Ecto neural progenitor cell (in vitro differentiated cells): ENCODE measurements at regions not wholly inside any gene's neighbourhood (a gene's known extent, or its start where the extent isn't known, plus 50 kb on each side); places are given as distances from the start of the nearest gene placed in this dataset.
"Not testable (repeated sequence)": the region's sequence is repeated elsewhere in the genome, so short reads cannot be mapped to it uniquely, and the experiment has no call there.

Source experiments
- DNase-seq: peaks from one replicate; pipeline ENCODE4 v3.0.0-alpha.2; 2018; ENCODE audit warnings: low spot score

DNA sequence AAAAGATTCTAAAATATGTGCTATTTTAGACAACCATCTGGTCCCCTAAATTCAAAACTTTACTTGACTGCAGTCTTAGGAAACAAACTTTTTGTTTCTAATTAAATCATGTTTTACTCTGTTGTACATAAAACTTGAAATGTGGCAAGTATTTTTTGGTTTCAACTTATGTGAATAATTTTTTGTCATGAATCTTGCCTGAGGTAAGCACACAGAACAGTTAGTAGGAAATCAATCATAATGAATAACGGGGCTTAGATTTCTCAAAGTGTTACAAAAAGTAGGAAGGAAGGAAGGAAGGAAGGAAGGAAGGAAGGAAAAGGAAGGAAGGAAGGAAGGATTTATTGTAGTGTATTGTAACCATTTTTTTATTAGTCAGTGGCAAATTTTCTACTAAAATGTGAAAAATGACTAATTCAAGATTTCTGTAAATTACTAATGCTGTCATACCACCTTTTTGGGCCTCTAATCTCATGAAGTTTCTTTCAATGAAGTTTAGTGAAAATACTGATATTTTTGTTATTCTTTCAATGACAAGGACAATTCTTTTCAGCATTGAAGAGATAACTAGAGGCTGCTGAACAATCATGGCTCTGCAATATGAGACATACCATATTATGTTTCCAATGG, 1689.2 kb downstream of the OTOL1 start:
- DNase-seq: no peak

DNA sequence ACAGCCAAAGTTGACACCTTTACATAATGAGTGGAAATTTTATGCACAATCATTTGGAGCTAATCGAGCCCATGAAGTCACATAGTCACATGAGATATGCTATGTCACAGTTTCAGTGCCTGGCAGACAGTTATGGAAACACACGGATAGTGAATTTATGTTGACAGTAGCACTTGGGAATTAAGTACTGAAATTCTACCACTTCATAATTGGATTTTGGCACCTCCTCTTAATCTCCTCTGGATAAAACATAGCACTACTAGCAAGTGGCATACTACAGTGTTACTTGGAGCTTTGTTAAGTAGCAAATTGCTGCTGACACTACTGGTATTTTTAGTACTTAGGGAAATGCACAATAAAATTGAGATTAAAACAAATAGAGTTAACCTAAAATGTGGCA, 1679.4 kb downstream of the OTOL1 start:
- DNase-seq: no peak

DNA sequence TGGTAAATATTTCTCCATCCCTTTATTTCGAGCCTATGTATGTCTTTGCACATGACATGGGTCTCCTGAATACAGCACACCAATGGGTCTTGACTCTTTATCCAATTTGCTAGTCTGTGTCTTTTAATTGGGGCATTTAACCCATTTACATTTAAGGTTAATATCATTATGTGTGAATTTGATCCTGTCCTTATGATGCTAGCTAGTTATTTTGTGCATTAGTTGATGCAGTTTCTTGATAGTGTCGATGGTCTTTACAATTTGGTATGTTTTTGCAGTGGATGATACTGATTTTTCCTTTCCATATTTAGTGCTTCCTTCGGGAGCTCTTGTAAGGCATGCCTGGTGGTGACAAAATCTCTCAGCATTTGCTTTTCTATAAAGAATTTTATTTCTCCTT, 1675.9 kb downstream of the OTOL1 start:
- not testable (repeated sequence) for DNase-seq

DNA sequence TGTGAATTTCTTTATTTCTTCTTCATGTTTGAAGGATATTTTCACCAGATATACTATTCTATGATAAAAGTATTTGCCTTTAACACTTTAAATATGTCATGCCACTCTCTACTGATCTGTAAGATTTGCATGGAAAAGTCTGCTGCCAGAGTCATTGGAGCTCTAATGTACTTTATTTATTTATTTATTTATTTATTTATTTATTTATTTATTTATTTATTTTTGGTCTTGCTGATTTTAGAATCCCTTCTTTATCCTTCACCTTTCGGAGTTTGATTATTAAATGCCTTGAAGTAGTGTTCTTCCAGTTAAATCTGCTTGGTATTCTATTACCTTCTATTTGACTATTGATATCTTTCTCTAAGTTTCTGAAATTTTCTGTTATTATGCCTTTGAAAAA, 1669.6 kb downstream of the OTOL1 start:
- no peak for DNase-seq

DNA sequence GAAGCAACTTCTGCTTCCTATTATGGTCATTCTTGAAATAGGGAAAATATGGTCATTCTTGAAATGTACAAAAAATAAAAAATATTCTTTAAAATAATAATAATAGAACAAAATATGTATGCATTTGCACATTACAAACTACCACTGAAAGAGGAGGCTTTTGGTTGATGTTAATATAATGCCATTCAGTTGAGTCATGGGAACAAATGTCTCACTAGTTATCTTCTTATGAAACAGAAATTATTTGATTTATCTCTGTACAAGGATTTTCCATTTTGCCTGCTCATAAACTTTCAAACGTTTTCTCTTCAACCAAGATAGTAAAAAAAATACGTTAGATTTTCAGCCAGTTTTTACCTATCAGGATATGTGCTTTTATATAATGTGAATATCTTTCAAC, 1662.7 kb downstream of the OTOL1 start:
- no peak for DNase-seq

DNA sequence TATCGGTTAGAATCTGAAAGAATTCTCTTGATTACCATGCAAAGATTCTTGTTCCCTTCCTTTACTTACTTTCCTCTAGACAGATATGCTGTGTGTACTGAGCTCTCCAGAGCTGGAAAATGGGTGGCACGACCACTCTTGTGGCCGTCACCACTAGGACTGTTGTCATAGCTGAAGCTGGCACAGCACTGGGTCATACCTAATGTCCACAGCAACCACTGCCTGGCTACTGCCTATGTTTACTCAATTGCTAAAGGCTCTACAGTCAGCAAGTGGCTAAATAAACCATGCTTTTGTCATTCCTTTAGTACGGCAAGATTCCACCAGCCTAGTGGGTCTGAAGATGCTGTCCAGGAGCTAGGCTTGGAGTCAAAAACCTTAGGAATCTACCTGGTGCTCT, 1643.0 kb downstream of the OTOL1 start:
- no peak for DNase-seq

DNA sequence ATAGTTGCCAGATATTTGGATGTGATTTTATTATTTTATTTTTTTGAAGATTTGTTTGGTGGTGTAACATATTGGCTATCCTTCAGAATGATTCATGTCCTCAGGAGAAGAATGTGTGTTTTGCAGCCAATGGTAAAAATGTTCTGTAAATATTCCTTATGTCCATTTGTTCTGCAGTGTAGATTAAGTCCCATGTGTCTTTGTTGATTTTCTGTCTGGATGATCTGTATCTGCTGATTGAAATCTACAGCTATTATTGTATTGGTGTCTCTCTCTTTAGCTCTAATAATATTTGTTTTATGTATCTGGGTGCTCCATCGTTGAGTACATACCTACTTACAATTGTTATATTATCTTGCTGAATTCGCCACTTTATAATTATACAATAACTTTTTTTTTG, 1641.7 kb downstream of the OTOL1 start:
- no peak for DNase-seq

DNA sequence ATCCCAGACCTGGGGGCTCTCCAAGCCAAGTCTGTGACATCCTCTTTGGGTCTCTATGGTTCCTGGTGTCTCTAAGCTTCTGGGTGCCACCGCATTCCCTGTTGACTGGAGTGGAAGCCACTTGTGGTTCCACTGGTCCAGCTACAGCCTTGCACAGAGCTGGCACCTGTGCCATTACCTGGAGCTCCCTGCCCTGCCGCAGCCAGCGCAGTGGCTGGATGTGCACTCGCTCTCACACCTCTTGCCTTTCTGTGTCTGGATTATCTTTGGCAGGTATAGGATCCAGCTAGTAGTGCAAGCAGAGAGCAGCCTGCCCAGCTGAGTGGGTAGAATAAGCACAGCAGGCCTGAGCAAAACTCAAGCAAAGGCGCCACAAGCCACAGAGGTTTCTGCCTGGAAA, 1635.5 kb downstream of the OTOL1 start:
- DNase-seq: no peak

DNA sequence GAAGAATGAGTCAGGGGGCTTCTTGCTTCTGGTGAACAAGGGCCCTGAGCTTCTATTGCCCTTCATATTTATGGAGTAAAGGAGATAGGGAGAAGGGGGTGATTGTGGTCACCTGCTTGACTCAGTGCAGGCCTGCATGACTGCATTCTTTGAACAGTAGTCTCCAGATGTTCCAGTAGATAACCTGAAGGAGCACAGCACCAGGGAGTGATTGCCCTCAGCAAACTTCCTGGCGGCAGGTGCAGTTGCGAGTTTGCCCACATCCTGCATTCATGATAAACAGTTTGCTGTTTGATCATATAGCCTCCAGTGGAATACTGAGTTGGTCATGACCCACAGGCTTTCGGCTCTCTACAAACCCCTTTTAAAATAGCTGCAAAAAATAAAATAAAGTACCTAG, 1632.7 kb downstream of the OTOL1 start:
- DNase-seq: no peak

DNA sequence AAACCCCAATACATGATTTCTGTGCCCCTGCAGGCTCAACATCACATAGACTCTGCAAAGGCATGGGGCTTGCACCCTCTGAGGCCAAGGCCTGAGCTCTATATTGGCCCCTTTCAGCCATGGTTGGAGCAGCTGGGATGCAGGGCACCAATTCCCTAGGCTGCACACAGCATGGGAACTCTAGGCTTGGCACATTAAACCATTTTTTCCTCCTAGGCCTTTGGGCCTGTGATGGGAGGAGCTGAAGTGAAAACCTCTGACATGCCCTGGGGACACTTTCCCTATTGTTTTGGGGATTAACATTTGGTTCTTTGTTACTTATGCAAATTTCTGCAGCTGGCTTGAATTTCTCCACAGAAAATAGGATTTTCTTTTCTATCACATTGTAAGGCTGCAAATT, 1629.5 kb downstream of the OTOL1 start:
- DNase-seq: no peak
